GM18873 (cell line): ENCODE measurements at regions not wholly inside any gene's neighbourhood (a gene's known extent, or its start where the extent isn't known, plus 50 kb on each side); places are given as distances from the start of the nearest gene placed in this dataset.

ENCODE experiments used
- ATAC-seq: cut with Tn5 transposase; IDR thresholded peaks from one replicate; pipeline ENCODE4 v1.9.1; 2021; ENCODE audit warnings: mild to moderate bottlenecking, moderate library complexity, moderate number of reproducible peaks; ENCODE audit not compliant: unreplicated experiment, low FRiP score

GRCh38 chr12:65754744-65755595, 69.3 kb upstream of the HMGA2 start:
- no peak for ATAC-seq

GRCh38 chr12:65755596-65755978, 68.7 kb upstream of the HMGA2 start:
- no peak for ATAC-seq

GRCh38 chr12:65756267-65756666, 68.0 kb upstream of the HMGA2 start:
- no peak for ATAC-seq

GRCh38 chr12:65756956-65757511, 67.2 kb upstream of the HMGA2 start:
- peak; percentile 89 for ATAC-seq

GRCh38 chr12:65758401-65758800, 65.9 kb upstream of the HMGA2 start:
- ATAC-seq = no peak

GRCh38 chr12:65759735-65760134, 64.5 kb upstream of the HMGA2 start:
- ATAC-seq = no peak

GRCh38 chr12:65761301-65761700, 63.0 kb upstream of the HMGA2 start:
- no peak for ATAC-seq

- ATAC-seq = no peak
Measured at GRCh38 chr12:65764325-65764724, 60.0 kb upstream of the HMGA2 start.

- ATAC-seq = no peak
Measured at GRCh38 chr12:65765436-65765813, 58.9 kb upstream of the HMGA2 start.

- no peak for ATAC-seq
Measured at GRCh38 chr12:65769880-65770279, 54.4 kb upstream of the HMGA2 start.
